ENCODE measurements at regions not wholly inside any gene's neighbourhood (a gene's known extent, or its start where the extent isn't known, plus 50 kb on each side); places are given as distances from the start of the nearest gene placed in this dataset.
A peak's percentile ranks its signal among the peaks of the same experiment; 100 is the strongest.
"Not testable (repeated sequence)": the region's sequence is repeated elsewhere in the genome, so short reads cannot be mapped to it uniquely, and the experiment has no call there.

DNA sequence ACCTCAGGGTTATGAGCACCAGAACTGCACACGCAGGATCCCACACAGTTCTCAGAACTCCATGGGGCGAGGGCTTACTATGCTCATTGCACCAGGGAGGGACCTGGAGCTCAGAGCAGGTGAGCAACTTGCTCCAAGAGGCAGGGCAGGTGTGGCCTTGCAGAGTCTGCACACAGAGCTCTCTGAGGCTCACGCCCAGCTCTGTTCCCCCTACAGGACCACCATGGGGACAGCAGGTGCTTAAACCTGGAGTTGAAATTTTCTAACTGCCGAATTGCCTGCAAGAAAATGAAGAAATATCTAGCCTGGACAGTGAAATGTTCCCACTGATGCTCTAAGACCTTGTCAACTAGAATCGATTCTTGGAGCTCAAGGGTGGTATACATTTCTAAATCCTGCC lies 49.9 kb upstream of the MSMB start:
- DNase-seq (ENCODE audit: low read depth) = not testable (repeated sequence)

DNA sequence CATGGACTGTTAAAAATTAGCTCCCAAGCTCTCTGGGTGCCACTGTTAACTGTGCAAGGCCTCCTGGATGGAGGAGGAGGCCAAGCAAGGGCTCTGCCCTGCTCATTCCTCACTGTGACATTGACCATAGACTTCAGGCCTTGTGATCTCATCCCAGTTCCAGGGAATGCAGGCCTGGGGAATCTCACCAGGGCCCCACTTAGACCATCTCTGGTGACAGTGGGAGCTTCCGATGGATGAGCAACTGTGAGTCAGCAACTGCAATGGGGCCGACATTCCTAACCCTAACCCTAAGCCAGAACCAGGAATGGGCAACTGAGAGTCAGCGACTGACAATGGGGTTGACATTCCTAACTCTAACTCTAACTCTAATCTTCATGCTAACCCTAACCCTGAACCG lies 50.4 kb upstream of the MSMB start:
- DNase-seq (ENCODE audit: low read depth) = no peak

DNA sequence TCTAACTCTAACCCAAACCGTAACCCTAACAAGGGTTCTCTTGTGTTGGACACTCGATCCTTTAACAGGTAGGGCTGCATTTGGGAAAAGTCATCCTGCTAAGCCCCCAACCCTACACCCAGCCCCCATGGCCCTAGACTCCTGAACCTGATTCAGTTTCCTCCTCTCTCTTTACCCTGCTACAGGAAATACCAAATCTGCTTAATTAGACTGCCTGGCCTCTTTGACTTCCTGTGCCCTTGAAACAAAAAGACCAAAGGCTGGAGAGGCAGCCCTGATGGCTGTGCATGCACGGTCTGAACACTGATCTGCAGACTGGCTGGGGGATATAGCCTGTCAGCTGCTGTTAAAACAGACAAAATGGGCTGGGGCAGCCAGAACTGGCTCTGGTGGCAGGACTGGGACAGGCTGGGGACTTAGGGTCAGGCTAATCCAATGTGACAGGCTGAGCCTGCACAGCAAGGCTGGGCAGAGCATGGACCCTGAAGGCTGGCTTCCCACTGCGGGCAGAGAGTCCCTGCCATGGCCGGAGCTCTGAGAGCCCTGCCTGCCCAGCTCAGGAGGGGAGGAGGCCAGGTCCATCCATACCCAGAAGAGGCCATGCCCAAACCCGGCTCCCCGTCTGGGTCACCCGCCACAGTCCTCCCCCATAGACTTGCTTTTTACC lies 51.0 kb upstream of the MSMB start:
- DNase-seq (ENCODE audit: low read depth) = no peak

DNA sequence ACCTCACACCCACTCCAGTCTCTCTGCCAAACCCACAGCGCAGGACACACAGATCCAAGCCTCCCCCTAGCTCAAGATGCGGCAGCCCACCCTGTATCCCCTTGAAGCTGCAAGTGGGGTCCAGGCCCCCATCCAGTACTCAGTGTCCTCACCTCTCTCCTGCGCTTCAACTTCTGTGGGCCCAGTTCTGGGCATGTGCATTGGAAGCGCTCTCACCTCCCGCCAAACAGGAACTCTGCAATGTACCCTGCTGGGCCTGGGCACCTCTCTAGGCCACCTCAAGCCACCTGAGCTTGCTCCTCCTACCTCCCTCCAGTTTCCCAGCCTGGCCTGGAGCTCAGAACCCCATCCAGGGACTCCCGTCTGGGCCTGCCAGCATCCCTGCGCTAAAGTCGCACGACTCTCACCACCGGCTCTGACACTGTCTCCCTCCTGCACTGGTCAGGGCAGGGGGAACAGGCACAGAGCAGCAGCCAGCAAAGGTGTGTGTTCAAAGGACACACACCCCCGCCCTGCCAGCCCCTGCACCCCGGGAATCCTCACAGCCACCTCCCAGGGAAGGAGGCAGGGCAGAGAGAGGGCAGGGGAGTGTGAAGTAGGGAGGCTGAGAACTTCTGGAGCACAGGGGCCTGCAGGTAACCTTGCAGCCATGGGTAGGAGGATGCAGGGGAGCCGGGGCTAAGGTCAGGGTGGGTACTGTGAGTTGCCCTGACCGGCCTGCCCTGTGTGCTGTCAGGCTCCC lies 51.7 kb upstream of the MSMB start:
- DNase-seq (ENCODE audit: low read depth) = no peak

DNA sequence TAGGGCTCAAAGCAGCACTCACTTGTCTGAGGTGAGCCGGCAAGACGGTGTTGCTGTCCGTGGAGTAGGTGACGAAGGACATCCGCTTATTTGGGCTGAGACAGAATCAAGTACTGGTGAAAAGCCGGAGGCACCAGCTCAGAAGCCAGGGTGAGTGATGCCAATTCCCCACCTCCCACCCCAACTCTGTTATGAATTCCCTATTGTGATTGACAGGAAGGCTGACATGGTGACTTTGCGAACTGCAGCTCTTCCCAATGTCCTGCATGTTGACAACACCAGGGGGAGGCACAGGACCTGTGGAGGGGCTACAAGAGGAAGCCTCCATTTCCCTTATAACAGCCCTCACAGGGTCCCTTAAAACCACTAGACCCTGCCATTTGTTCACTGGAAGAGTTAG lies 52.3 kb upstream of the MSMB start:
- no peak for DNase-seq (ENCODE audit: low read depth)

DNA sequence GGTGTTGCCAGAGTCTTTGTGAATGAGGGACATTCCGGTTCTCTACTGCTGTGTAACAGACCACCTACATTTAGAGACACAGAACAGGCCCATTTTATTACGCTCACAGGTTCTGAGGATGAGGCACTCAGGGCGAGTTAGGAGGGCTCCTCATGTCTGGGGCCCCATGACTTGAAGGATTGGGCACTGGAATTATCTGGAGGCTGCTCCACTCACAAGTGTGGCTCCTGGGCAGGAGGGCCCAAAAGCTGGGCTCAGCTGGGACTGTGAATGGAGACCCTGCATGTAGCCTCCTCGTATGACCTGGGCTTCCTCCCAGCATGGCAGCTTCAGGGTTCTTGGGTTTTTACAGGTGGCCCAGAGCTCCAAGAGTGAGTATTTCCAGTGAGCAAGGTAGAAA lies 52.9 kb upstream of the MSMB start:
- not testable (repeated sequence) for DNase-seq (ENCODE audit: low read depth)

DNA sequence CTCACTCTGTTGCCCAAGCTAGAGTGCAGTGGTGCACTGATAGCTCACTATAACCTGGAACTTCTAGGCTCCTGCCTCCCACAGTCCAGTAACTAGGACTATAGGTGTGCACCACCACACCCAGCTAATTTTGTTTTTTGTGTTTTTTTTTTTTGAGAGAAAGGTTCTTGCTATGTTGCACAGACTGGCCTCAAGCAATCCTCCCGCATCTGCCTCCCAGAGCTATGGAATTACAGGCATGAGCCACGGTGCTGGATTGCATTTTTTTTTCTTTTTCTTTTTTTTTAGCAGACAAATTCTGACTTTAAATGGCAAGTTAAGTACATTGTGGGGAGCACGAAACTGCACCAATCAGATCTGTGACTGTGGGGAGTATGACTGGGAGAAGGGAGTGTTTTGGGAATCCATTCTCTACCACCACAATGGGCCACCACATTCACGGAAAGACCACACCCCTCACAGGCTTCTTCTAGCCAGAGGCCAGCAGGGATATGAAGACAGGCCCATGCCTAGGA lies 58.1 kb upstream of the MSMB start:
- DNase-seq (ENCODE audit: low read depth) = no peak

DNA sequence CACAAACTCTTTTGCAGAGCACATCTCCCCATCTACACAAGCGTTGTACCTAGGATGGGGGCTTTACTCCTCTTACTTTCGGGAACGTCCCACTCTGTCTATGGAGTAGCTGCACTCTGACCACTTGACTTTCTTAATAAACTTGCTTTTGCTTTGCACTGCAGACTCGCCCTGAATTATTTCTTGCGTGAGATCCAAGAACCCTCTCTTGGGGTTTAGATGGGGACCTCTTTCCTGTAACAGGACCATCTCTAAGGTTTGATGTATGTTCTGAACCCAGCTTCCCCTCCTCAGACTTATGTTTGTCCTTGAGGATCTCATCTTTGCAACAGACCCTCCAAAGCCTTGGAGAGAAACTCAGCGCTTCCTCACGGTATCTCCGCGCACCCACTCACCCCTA lies 59.3 kb upstream of the MSMB start:
- DNase-seq (ENCODE audit: low read depth) = not testable (repeated sequence)

DNA sequence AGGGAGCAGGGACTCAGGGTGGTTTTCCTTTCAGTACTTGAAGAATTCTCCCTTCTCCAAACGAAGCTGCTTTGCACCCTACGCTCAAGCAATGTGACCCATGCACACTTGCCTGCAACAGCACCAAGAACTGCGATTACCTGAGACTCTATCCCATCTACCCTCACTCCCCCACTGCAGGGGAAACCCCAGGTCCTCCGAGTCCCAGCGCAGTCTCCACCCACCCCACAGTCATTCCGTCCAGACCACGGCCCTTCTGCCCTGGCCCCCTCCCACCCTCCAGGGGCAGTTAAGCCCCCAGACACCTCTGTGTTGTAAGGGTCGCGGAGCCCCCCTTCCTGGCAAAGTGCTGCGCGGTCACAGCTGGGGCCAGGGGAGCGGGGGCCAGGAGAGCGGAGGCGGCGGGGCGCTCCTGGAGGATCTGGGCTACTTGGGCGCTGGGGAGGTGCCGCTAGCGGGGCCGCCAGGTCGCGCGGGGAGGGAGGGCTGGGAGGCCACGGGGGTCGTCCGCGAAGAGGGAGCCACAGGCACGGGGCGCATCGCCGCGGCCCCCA lies 59.9 kb upstream of the MSMB start:
- not testable (repeated sequence) for DNase-seq (ENCODE audit: low read depth)

DNA sequence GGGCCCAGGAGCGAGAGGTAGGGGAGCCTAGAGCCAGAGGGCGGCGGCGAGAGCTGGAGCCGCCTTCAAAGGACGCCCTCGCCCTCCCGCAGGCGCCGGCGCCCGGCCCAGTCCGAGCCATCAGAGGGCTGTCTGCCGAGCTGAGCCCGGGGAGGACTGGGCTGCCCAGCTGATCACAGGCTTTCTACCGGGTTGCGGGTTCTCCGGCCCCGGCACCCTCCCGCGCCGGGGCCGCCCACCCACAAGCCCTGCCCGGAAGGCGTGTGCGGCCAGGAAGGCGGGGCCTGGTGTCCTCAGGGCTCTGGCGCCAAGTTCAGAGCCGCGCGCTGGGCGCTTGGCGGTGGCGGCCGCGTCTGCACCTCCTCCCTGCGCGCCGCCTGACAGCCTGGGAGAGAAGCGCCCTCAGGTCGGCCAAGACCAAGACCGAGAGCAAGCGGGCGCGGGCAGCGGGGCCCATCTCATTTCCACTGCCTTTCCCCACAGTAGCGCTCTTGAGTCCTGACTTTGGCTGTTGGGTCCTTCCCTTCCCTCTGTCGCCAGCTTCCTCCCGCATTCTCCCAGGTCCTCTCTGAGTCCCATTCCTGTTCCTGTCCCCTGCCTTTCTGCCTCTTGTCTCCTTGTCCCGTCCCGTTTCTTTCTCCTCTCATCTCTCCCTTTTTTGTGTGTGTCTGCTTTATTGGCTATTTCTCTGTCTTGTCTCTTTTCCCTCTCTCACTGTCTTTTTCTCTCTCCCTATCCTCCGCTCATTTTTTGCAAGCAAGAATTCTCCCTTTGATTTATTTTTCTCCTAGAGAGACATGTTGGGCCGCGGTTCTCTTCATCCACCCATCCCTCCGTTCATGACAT lies 60.6 kb upstream of the MSMB start:
- peak; percentile 25 for DNase-seq (ENCODE audit: low read depth)

DNA sequence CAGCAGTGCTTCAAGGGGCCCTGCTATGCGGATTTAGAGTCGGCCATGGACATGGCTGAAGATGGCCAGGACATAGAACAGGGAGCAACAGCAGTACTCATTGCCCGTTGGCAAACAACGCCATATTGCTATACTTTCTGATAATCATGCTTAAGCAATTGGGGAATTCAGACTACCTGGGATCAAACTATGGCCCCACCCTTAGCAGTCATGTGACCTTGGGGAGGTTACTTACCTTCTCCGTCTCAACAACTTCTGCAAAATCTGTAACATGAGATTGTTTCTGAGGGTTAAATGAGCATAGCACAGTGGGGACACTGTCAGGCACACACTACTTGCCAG lies 62.1 kb upstream of the MSMB start:
- not testable (repeated sequence) for DNase-seq (ENCODE audit: low read depth)

DNA sequence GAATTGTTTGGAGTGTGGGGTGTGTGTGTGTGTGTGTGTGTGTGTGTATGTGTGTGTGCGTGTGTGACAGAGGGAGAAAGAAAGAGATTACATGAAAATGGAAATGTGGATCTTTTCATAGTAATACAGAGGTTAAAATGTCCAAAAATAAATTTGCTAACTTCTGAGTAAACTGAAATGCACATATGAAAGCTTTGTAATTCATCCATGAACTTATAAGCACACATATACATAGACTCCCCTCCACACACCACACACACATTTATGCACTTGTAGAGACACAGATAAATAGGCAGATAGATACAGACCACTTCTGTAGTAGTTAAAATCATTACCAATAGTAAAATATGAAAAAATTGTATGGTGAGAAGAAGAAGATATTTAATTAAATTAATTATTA lies 108.2 kb upstream of the MSMB start:
- DNase-seq (ENCODE audit: low read depth) = not testable (repeated sequence)

DNA sequence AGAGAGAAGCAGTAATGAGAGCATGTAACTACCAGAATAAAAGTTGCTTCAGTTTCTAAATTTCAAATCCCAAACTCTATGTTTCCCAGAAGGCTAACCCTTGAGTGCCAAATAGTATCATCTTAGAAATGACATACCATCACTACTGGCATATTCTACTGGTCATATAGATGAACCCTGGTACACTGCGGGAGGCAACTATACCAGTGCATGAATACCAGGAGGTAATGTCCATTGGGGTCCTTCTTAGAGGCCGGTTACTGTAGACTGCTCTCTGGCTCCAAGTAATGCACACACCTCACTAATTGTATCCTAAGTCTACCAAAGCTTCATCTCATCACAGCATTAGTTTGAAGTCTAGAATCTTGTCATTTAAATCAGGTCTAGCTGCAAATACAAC lies 108.6 kb upstream of the MSMB start:
- not testable (repeated sequence) for DNase-seq (ENCODE audit: low read depth)

DNA sequence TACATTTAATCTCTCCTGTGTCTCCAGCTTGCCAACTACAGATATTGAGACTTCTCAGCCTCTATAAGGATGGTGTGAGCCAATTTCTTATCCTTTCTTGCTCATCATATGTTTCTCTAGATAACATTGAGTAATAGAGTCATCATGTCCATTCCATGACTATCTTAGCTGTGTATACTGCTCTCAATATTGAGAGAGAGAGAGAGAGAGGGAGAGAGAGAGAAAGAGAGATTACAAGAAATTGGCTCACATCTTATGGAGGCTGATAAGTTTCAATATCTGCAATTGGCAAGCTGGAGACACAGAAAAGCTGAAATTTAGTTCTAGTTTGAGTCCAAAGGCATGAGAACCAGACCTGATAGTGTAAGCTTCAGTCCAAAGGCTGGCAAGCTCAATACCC lies 110.8 kb upstream of the MSMB start:
- DNase-seq (ENCODE audit: low read depth) = not testable (repeated sequence)

DNA sequence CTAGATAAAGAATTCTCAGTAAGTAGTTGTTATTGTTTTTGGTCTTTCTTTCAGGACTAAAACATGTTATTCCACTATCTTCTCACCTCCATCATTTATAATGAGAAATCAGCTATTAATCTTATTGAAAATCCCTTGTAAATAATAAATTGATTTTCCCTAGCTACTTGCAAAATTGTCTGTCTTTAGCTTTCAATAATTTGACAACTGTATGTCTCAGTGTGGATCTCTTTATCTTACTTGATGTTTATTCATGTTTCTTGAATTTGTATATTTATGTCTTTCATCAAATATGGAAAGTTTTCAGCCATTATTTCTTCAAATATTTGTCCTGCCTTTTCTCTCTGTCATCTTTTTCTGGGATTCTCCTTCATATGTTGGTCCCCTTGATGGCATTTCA lies 117.1 kb upstream of the ANTXRL start:
- DNase-seq (ENCODE audit: low read depth) = no peak

DNA sequence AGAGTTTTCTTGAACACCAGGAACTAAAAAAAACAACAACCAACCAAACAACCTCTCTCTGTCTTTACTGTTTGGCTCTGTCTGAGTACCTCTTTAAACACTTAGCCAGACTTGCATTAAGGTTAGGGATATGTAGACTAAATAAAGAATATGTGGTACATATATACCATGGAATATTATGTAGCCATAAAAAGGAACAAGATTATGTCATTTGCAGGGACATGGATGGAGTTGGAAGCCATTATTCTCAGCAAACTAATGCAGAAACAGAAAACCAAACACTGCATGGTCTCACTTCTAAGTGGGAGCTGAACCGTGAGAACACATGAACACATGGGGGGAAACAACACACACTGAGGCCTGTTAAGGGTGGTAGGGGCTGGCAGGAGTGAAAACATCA lies 116.0 kb upstream of the ANTXRL start:
- no peak for DNase-seq (ENCODE audit: low read depth)

DNA sequence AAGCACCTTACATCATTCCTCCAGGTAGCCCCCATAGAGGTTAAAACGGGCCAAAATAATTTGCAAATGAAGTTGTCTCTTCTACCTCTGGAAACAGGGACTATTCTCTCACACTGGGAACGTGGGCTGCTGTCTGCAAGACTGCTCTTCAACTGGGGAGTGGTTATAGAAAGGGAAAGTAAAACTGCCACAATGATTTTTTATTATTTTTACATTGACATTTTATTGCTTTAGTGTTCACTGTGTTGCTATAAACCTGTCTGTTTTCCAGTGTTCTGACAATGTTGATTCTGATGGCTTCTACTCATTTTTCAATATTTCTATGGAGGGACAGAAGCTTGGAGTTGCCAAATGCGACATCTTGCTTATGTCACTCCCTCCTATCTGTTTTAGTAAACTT lies 115.1 kb upstream of the ANTXRL start:
- no peak for DNase-seq (ENCODE audit: low read depth)

DNA sequence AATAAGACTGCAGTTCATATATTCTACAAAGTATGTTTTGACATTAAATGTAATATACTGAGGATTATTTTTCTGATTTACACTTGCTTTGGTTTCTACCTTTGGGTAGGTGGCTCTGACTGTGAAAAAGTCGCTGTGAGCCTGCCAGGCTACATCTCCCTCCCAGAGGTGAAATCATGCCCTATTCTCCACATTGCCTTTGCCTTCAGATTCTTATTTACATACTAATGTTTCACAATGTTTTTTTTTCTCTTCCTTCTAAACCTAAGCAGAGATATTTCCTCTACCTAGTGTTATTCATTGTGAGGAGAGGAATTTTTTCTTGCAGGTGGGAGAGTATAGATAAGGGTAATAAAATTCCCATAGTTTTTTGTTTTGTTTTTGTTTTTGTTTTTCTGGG lies 111.5 kb upstream of the ANTXRL start:
- DNase-seq (ENCODE audit: low read depth) = no peak

DNA sequence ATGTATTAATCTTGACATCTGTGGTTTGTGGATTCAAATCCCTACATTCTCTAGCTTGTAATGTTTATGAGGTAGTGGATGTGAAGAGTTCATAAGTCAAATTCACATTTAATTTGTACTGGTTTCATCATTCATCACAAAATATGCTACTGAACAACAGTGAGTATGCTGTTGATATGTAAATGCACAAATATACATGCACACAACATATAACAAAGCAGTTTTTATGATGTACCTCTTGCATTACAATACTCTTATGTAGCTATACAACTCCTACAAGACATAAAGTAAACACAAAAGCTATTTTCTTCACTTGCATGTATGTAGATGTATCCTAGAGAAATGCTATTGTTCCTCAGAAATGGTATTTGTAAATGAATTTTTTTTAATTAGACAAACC lies 111.0 kb upstream of the ANTXRL start:
- no peak for DNase-seq (ENCODE audit: low read depth)

DNA sequence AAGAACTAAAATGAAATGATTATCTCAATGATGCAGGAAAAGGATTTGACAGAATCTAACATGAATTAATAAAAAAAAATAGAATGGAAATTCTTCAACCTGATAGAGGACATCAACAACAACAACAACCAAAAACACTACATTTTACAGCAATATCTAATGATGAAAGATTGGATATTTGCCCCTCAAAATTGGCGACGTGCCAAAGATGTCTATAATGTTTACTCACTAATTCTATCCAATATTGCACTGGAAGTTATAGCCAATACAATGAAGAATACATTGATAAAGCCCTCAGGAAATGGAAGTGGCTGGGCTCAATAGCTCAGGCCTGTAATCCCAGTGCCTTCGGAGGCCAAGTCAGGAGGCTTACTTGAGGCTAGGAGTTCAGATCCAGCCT lies 99.4 kb upstream of the ANTXRL start:
- DNase-seq (ENCODE audit: low read depth) = not testable (repeated sequence)

DNA sequence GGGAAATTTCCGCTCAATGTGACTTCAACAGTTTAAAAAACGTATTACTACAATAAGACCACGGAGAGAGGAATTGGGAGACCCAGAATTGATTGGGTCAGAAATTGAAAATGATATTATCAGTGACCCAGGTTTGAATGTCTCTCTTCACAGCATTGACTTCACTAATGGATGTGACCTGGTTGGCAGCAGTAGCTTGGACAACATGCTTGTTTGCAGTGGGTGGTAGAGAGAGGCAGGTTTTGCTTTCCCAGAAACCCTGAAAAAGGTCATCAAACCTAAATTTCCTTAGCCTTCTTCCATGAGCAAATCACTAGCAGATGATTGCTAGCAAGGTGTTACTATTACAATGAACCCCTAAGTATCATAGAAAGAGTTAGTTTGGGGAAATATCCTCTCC lies 89.7 kb upstream of the ANTXRL start:
- no peak for DNase-seq (ENCODE audit: low read depth)

DNA sequence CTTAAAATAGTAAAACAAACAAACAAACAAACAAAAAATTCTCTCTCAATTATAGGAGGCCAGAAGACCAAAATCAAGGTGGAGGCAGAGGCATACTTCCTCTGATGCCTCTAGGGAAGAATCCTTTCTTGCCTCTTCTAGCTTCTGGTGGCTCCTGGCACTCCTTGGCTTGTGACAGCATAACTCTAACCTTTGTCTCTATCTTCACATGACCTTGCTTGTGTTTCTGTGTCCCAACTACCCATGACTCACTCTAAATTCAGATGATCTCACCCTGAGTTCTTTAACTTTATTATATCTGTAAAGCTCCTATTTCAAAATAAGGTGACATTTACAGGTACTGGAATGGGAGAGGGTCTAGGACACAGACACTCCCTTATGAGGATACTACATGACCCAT lies 88.3 kb upstream of the ANTXRL start:
- no peak for DNase-seq (ENCODE audit: low read depth)

DNA sequence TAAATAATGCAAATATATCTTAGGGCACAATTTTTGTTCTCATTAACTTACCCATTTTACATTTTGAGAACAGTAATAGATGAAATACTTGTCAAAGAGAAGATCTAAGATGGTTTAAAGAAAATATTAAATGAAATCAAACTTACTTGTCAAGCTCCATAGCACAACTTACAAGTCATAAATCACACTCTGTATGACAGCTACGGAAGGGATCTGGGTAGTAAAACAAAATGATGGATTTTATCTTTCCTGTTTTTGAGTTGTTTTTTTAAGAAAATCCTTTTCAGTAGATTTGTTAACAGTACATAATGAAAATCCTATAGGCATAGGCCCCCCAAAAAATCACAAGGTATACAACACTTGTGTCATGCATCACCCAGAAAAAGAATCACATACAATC lies 84.4 kb upstream of the ANTXRL start:
- DNase-seq (ENCODE audit: low read depth) = not testable (repeated sequence)

Data from stimulated activated CD8-positive, alpha-beta memory T cell treated with anti-CD3 and anti-CD28 coated beads, Interleukin-12 subunit alpha, Interleukin-12 subunit beta, amount 100 ng/mL, for 4 hours (primary cell).